Epithelial cell of proximal tubule (primary cell): ENCODE measurements at regions not wholly inside any gene's neighbourhood (a gene's known extent, or its start where the extent isn't known, plus 50 kb on each side); places are given as distances from the start of the nearest gene placed in this dataset.

ENCODE experiments used
- DNase-seq: peaks from one replicate; pipeline ENCODE4 v3.0.0-alpha.2; 2011; ENCODE audit warnings: low read depth
- H3K4me3 ChIP-seq: 2 replicates; pipeline ENCODE4 v1.5.1; 2011; ENCODE audit warnings: low read depth, mild to moderate bottlenecking, low read length
- CTCF ChIP-seq: conservative IDR thresholded peaks from 2 replicates; pipeline ENCODE4 v1.5.1; 2012; ENCODE audit warnings: low read depth, mild to moderate bottlenecking, low read length

DNA sequence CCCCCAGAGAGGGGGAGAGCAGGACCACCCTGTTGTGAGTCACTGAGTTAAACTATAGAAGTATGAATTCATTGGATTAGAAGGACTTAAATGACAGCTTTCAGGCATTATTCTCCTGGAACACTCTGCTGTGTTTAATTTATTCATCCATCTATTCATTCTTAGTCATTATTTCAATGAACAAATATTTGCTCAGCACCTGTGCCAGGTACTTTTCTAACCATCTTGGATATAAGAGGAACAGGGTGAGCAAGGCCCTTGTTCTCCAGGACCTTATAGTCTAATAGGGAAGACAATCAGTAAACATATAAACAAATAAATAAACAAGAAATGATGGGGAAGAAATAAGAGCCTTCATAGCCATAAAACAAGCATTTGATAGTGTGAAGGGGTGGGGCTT is 483.9 kb upstream of the BRINP1 start:
- TF ChIP-seq CTCF: no peak

GRCh38 chr9:119852390-119852789 is 483.2 kb upstream of the BRINP1 start:
- TF ChIP-seq CTCF: no peak
- H3K4me3 ChIP-seq: no peak overlapping the region
- no peak for DNase-seq

More for the DNA sequence above, 483.9 kb upstream of the BRINP1 start:
- H3K4me3 ChIP-seq: no peak overlapping the region
- no peak for DNase-seq

- no peak for DNase-seq
- no peak overlapping the region for H3K4me3 ChIP-seq
- TF ChIP-seq CTCF: no peak
Observed at GRCh38 chr9:119844431-119844830, 475.2 kb upstream of the BRINP1 start.

DNA sequence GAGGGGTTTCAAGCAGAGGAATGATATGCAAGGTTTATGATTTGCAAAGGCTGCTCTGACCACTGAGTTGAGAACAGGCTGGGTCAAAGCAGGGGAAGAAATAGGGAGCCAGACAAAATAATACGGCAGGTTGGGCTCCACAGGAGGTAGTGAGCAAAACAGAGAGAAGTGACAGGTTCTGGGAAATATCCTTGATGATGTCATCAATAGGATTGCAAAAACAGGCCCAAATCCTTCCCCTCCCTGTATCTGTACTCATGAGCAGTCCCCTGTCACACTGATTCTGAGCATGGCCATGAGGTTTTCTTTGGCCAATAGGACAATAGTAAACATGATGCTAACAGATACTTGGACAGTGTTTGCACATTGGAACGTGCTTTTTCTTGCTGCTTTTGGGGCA is 471.8 kb upstream of the BRINP1 start:
- no peak for DNase-seq
- TF ChIP-seq CTCF: no peak
- no peak overlapping the region for H3K4me3 ChIP-seq

GRCh38 chr9:119839888-119840287 is 470.7 kb upstream of the BRINP1 start:
- H3K4me3 ChIP-seq: no peak overlapping the region
- DNase-seq: no peak
- no peak for TF ChIP-seq CTCF

GRCh38 chr9:119838210-119838609 is 469.0 kb upstream of the BRINP1 start:
- DNase-seq: no peak
- TF ChIP-seq CTCF: no peak
- no peak overlapping the region for H3K4me3 ChIP-seq

DNA sequence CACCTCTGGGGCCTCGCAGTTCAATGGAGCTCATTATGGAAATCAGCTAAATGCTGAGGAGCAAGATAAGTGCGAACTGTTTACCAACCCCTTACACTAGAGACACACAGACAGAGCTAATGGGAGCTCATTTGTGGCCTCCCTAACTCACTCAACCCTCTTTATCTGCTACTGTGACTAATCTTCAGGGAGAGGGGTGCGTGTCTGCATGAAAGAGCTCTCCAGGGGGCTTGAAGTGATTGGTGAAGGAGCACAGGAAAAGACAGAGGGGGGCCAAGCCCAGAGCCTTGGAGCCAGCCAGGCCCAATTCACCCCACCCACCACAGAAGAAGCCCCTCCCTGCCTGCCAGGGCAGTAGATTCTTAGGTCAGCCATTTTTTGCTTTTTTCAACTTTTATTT is 466.8 kb upstream of the BRINP1 start:
- no peak overlapping the region for H3K4me3 ChIP-seq
- TF ChIP-seq CTCF: no peak

More for the DNA sequence above, 466.8 kb upstream of the BRINP1 start:
- no peak for DNase-seq
